ENCODE measurements at regions not wholly inside any gene's neighbourhood (a gene's known extent, or its start where the extent isn't known, plus 50 kb on each side); places are given as distances from the start of the nearest gene placed in this dataset.
"Not testable (repeated sequence)": the region's sequence is repeated elsewhere in the genome, so short reads cannot be mapped to it uniquely, and the experiment has no call there.

- not testable (repeated sequence) for H3K27ac ChIP-seq (ENCODE audit: low read depth in 1 of 2, low read length in 2 of 2); H3K4me3 ChIP-seq (ENCODE audit: low read depth in 1 of 3, low read length in 3 of 3); DNase-seq (ENCODE audit: low spot score); H3K36me3 ChIP-seq (ENCODE audit: control insufficient read depth in 4 of 4, insufficient read depth in 3 of 4, low read depth in 1 of 4, low read length in 3 of 4); H3K9me3 ChIP-seq (ENCODE audit: control insufficient read depth in 4 of 4, low read length in 3 of 4); H3K9ac ChIP-seq (ENCODE audit: low read depth in 1 of 2, low read length in 2 of 2); H3K4me1 ChIP-seq (ENCODE audit: control insufficient read depth in 4 of 4, insufficient read depth in 4 of 4, low read length in 3 of 4); H3K27me3 ChIP-seq (ENCODE audit: control insufficient read depth in 4 of 4, insufficient read depth in 4 of 4, low read length in 3 of 4)
- 72% methylated on average over 8 of the region's 8 CpGs for WGBS
Measured at GRCh38 chr15:20228791-20229190, 312.8 kb downstream of the GOLGA6L6 start.

- not testable (repeated sequence) for H3K9ac ChIP-seq (ENCODE audit: low read depth in 1 of 2, low read length in 2 of 2); H3K36me3 ChIP-seq (ENCODE audit: control insufficient read depth in 4 of 4, insufficient read depth in 3 of 4, low read depth in 1 of 4, low read length in 3 of 4); H3K27ac ChIP-seq (ENCODE audit: low read depth in 1 of 2, low read length in 2 of 2); DNase-seq (ENCODE audit: low spot score); H3K4me1 ChIP-seq (ENCODE audit: control insufficient read depth in 4 of 4, insufficient read depth in 4 of 4, low read length in 3 of 4); H3K27me3 ChIP-seq (ENCODE audit: control insufficient read depth in 4 of 4, insufficient read depth in 4 of 4, low read length in 3 of 4); H3K4me3 ChIP-seq (ENCODE audit: low read depth in 1 of 3, low read length in 3 of 3); H3K9me3 ChIP-seq (ENCODE audit: control insufficient read depth in 4 of 4, low read length in 3 of 4)
- WGBS, result 36% methylated on average over 1 of the region's 1 CpG
Measured at GRCh38 chr15:20227119-20227853, 314.3 kb downstream of the GOLGA6L6 start.

GRCh38 chr15:20226531-20226930 is 315.1 kb downstream of the GOLGA6L6 start:
- H3K27me3 ChIP-seq (ENCODE audit: control insufficient read depth in 4 of 4, insufficient read depth in 4 of 4, low read length in 3 of 4), result not testable (repeated sequence)

GRCh38 chr15:20221063-20221462 is 320.5 kb downstream of the GOLGA6L6 start:
- not testable (repeated sequence) for H3K9ac ChIP-seq (ENCODE audit: low read depth in 1 of 2, low read length in 2 of 2); H3K9me3 ChIP-seq (ENCODE audit: control insufficient read depth in 4 of 4, low read length in 3 of 4); H3K27me3 ChIP-seq (ENCODE audit: control insufficient read depth in 4 of 4, insufficient read depth in 4 of 4, low read length in 3 of 4); H3K4me3 ChIP-seq (ENCODE audit: low read depth in 1 of 3, low read length in 3 of 3); H3K36me3 ChIP-seq (ENCODE audit: control insufficient read depth in 4 of 4, insufficient read depth in 3 of 4, low read depth in 1 of 4, low read length in 3 of 4); H3K27ac ChIP-seq (ENCODE audit: low read depth in 1 of 2, low read length in 2 of 2); DNase-seq (ENCODE audit: low spot score); H3K4me1 ChIP-seq (ENCODE audit: control insufficient read depth in 4 of 4, insufficient read depth in 4 of 4, low read length in 3 of 4)
- 56% methylated on average over 4 of the region's 4 CpGs for WGBS

More at GRCh38 chr15:20226531-20226930, 315.1 kb downstream of the GOLGA6L6 start:
- H3K27ac ChIP-seq (ENCODE audit: low read depth in 1 of 2, low read length in 2 of 2); H3K9ac ChIP-seq (ENCODE audit: low read depth in 1 of 2, low read length in 2 of 2); H3K36me3 ChIP-seq (ENCODE audit: control insufficient read depth in 4 of 4, insufficient read depth in 3 of 4, low read depth in 1 of 4, low read length in 3 of 4); H3K9me3 ChIP-seq (ENCODE audit: control insufficient read depth in 4 of 4, low read length in 3 of 4); DNase-seq (ENCODE audit: low spot score); H3K4me3 ChIP-seq (ENCODE audit: low read depth in 1 of 3, low read length in 3 of 3); H3K4me1 ChIP-seq (ENCODE audit: control insufficient read depth in 4 of 4, insufficient read depth in 4 of 4, low read length in 3 of 4): not testable (repeated sequence)
- WGBS, result 56% methylated on average over 2 of the region's 2 CpGs

GRCh38 chr15:20219171-20219570 is 322.4 kb downstream of the GOLGA6L6 start:
- H3K4me1 ChIP-seq (ENCODE audit: control insufficient read depth in 4 of 4, insufficient read depth in 4 of 4, low read length in 3 of 4); DNase-seq (ENCODE audit: low spot score); H3K27ac ChIP-seq (ENCODE audit: low read depth in 1 of 2, low read length in 2 of 2); H3K4me3 ChIP-seq (ENCODE audit: low read depth in 1 of 3, low read length in 3 of 3); H3K9ac ChIP-seq (ENCODE audit: low read depth in 1 of 2, low read length in 2 of 2); H3K27me3 ChIP-seq (ENCODE audit: control insufficient read depth in 4 of 4, insufficient read depth in 4 of 4, low read length in 3 of 4); H3K36me3 ChIP-seq (ENCODE audit: control insufficient read depth in 4 of 4, insufficient read depth in 3 of 4, low read depth in 1 of 4, low read length in 3 of 4); H3K9me3 ChIP-seq (ENCODE audit: control insufficient read depth in 4 of 4, low read length in 3 of 4): not testable (repeated sequence)
- WGBS, result 77% methylated on average over 4 of the region's 4 CpGs

GRCh38 chr15:20215700-20216099 is 325.9 kb downstream of the GOLGA6L6 start:
- H3K27ac ChIP-seq (ENCODE audit: low read depth in 1 of 2, low read length in 2 of 2); H3K27me3 ChIP-seq (ENCODE audit: control insufficient read depth in 4 of 4, insufficient read depth in 4 of 4, low read length in 3 of 4); H3K36me3 ChIP-seq (ENCODE audit: control insufficient read depth in 4 of 4, insufficient read depth in 3 of 4, low read depth in 1 of 4, low read length in 3 of 4); H3K4me3 ChIP-seq (ENCODE audit: low read depth in 1 of 3, low read length in 3 of 3); H3K9me3 ChIP-seq (ENCODE audit: control insufficient read depth in 4 of 4, low read length in 3 of 4); DNase-seq (ENCODE audit: low spot score); H3K9ac ChIP-seq (ENCODE audit: low read depth in 1 of 2, low read length in 2 of 2); H3K4me1 ChIP-seq (ENCODE audit: control insufficient read depth in 4 of 4, insufficient read depth in 4 of 4, low read length in 3 of 4): not testable (repeated sequence)
- 60% methylated on average over 4 of the region's 4 CpGs for WGBS

- WGBS, result 52% methylated on average over 1 of the region's 1 CpG
- DNase-seq (ENCODE audit: low spot score); H3K36me3 ChIP-seq (ENCODE audit: control insufficient read depth in 4 of 4, insufficient read depth in 3 of 4, low read depth in 1 of 4, low read length in 3 of 4); H3K4me3 ChIP-seq (ENCODE audit: low read depth in 1 of 3, low read length in 3 of 3); H3K27ac ChIP-seq (ENCODE audit: low read depth in 1 of 2, low read length in 2 of 2); H3K9me3 ChIP-seq (ENCODE audit: control insufficient read depth in 4 of 4, low read length in 3 of 4); H3K9ac ChIP-seq (ENCODE audit: low read depth in 1 of 2, low read length in 2 of 2); H3K27me3 ChIP-seq (ENCODE audit: control insufficient read depth in 4 of 4, insufficient read depth in 4 of 4, low read length in 3 of 4); H3K4me1 ChIP-seq (ENCODE audit: control insufficient read depth in 4 of 4, insufficient read depth in 4 of 4, low read length in 3 of 4): not testable (repeated sequence)
Measured at GRCh38 chr15:20214101-20214500, 327.5 kb downstream of the GOLGA6L6 start.

- not testable (repeated sequence) for H3K27ac ChIP-seq (ENCODE audit: low read depth in 1 of 2, low read length in 2 of 2); H3K9me3 ChIP-seq (ENCODE audit: control insufficient read depth in 4 of 4, low read length in 3 of 4); H3K4me1 ChIP-seq (ENCODE audit: control insufficient read depth in 4 of 4, insufficient read depth in 4 of 4, low read length in 3 of 4); H3K27me3 ChIP-seq (ENCODE audit: control insufficient read depth in 4 of 4, insufficient read depth in 4 of 4, low read length in 3 of 4); H3K36me3 ChIP-seq (ENCODE audit: control insufficient read depth in 4 of 4, insufficient read depth in 3 of 4, low read depth in 1 of 4, low read length in 3 of 4); DNase-seq (ENCODE audit: low spot score); H3K9ac ChIP-seq (ENCODE audit: low read depth in 1 of 2, low read length in 2 of 2); H3K4me3 ChIP-seq (ENCODE audit: low read depth in 1 of 3, low read length in 3 of 3)
Measured at GRCh38 chr15:20211508-20211907, 330.1 kb downstream of the GOLGA6L6 start.

- 61% methylated on average over 1 of the region's 1 CpG for WGBS
- H3K4me1 ChIP-seq (ENCODE audit: control insufficient read depth in 4 of 4, insufficient read depth in 4 of 4, low read length in 3 of 4); H3K9me3 ChIP-seq (ENCODE audit: control insufficient read depth in 4 of 4, low read length in 3 of 4); H3K27ac ChIP-seq (ENCODE audit: low read depth in 1 of 2, low read length in 2 of 2); H3K27me3 ChIP-seq (ENCODE audit: control insufficient read depth in 4 of 4, insufficient read depth in 4 of 4, low read length in 3 of 4); DNase-seq (ENCODE audit: low spot score); H3K4me3 ChIP-seq (ENCODE audit: low read depth in 1 of 3, low read length in 3 of 3); H3K36me3 ChIP-seq (ENCODE audit: control insufficient read depth in 4 of 4, insufficient read depth in 3 of 4, low read depth in 1 of 4, low read length in 3 of 4); H3K9ac ChIP-seq (ENCODE audit: low read depth in 1 of 2, low read length in 2 of 2): not testable (repeated sequence)
Measured at GRCh38 chr15:20209973-20210372, 331.6 kb downstream of the GOLGA6L6 start.

All from liver (tissue), 6 donors.